Vagina (tissue), 2 donors: ENCODE measurements at regions not wholly inside any gene's neighbourhood (a gene's known extent, or its start where the extent isn't known, plus 50 kb on each side); places are given as distances from the start of the nearest gene placed in this dataset.
"Not testable (repeated sequence)": the region's sequence is repeated elsewhere in the genome, so short reads cannot be mapped to it uniquely, and the experiment has no call there.

Experiments used
- DNase-seq, 2 donors: peaks; one replicate each; pipeline ENCODE4 v3.0.0-alpha.2; 2017; ENCODE audit errors: extremely low spot score in 2 of 2
- H3K27ac ChIP-seq: fragments of 200-600 bp; sonication (generic); one replicate; pipeline ENCODE4 v1.5.1; 2019
- H3K27me3 ChIP-seq: fragments of 200-600 bp; sonication (generic); one replicate; pipeline ENCODE4 v1.5.1; 2019
- H3K36me3 ChIP-seq, 2 donors: fragments of 200-600 bp; sonication (generic); one replicate each; pipeline ENCODE4 v1.5.1; 2017 to 2019
- H3K4me1 ChIP-seq: fragments of 200-600 bp; sonication (generic); one replicate; pipeline ENCODE4 v1.5.1; 2019
- H3K4me3 ChIP-seq, 2 donors: fragments of 200-600 bp; sonication (generic); 1 replicate in 1 of 2; 2 replicates in 1 of 2; pipeline ENCODE4 v1.5.1; 2016 to 2019
- H3K9me3 ChIP-seq: fragments of 200-600 bp; sonication (generic); one replicate; pipeline ENCODE4 v1.5.1; 2019
- CTCF ChIP-seq, 3 experiments: fragments of 450-650 bp in 2 of 3; fragments of 200-600 bp in 1 of 3; sonication (generic) in 1 of 3; IDR thresholded peaks; one replicate each; pipeline ENCODE4 v1.5.1; 2017 to 2019; ENCODE audit warnings: antibody characterized with exemption in 3 of 3, mild to moderate bottlenecking in 2 of 3, moderate library complexity in 2 of 3
- POLR2A ChIP-seq, 2 donors: fragments of 450-650 bp; IDR thresholded peaks; one replicate each; pipeline ENCODE4 v1.6.1; 2017; ENCODE audit warnings: antibody characterized with exemption in 2 of 2, mild to moderate bottlenecking in 2 of 2, moderate library complexity in 2 of 2
- POLR2AphosphoS5 ChIP-seq, 2 donors: sonication (generic); formaldehyde crosslinking; IDR thresholded peaks; one replicate each; pipeline ENCODE4 v1.9.0; 2017; ENCODE audit warnings: antibody characterized with exemption in 2 of 2, mild to moderate bottlenecking in 2 of 2, low read depth in 1 of 2; ENCODE audit not compliant: insufficient read depth in 1 of 2
- intact Hi-C: fragments of 100-400 bp; cut with DNase I; formaldehyde crosslinking; loops from one replicate; pipeline ENCODE4 v1.15.1; 2023

GRCh38 chr11:16536513-16536912 is 180.2 kb upstream of the SOX6 start:
- no peaks in the 10 kb centered on the region for H3K9me3 ChIP-seq
- DNase-seq: no peak
- TF ChIP-seq POLR2A (IDR thresholded peaks at IDR 0.05) (no peak), POLR2AphosphoS5 (IDR thresholded peaks at IDR 0.05; ENCODE audit: insufficient read depth in 1 of 2, low read depth in 1 of 2) (no peak), CTCF (IDR thresholded peaks at IDR 0.05) (no peak)
- H3K4me3 ChIP-seq: no peak overlapping the region
- H3K36me3 ChIP-seq: no peaks in the 10 kb centered on the region
- H3K27ac ChIP-seq: no peak overlapping the region
- intact Hi-C loops: no loop called here
- no peaks in the 10 kb centered on the region for H3K27me3 ChIP-seq
- H3K4me1 ChIP-seq: no peaks in the 10 kb centered on the region

DNA sequence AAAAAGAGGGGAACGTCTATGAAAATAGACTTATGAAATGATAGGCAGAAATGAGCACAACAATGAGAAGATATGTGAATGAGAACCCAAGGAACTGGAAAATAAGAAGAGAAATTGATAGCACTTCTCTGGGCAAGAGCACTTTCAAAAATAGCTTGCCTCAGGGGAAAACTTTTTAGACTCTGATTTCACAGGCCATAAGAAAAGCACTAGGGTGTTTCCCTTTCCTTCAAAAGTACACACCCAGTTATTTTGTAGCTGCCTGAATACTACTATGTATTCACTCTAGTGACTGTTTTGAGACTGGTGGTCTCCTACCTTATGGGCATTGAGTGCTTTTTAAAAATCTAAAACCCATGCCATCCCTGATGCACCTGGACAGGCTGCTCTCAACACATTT is 172.3 kb upstream of the SOX6 start:
- DNase-seq: no peak
- Histone ChIP-seq H3K9me3 (no peaks in the 10 kb centered on the region), H3K27ac (no peak overlapping the region), H3K4me3 (no peak overlapping the region), H3K4me1 (no peaks in the 10 kb centered on the region), H3K27me3 (no peaks in the 10 kb centered on the region), H3K36me3 (no peaks in the 10 kb centered on the region)
- intact Hi-C loops: no loop called here
- TF ChIP-seq POLR2AphosphoS5 (IDR thresholded peaks at IDR 0.05; ENCODE audit: insufficient read depth in 1 of 2, low read depth in 1 of 2) (no peak), POLR2A (IDR thresholded peaks at IDR 0.05) (no peak), CTCF (IDR thresholded peaks at IDR 0.05) (no peak)

DNA sequence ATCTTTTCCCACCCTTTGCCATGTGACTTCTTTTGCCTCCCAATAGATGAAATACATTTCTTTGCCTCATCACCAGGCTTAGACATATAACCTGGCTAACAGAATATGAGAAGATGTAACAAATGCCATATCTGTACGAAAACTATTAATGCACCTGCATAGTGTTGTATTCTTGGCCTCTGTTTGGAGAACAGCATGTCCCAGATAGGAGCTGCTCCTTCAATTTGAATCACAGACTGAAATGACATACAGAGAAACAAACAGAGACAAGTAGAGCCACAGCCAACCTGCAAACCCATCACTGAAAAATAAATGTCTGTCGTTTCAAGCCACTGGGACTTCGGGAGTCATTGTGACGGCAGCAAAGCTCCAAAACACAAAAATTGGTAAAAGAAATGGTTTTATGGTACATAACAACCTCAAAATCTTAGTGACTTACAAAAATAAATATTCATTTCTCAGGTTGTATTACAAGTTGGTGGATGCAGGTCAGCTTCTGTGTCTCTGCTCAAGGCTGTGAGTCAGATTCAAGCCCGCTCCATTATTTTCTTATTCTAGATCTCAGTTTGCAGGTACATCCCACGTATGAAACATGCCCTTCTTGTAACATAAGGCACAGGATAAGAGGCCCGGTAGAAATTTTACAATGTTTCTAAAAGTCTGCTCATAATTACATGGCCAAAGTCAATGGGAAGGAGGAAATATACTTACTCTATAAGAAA is 171.3 kb upstream of the SOX6 start:
- no peak for DNase-seq
- Histone ChIP-seq H3K4me3 (no peak overlapping the region), H3K27ac (no peak overlapping the region), H3K36me3 (no peaks in the 10 kb centered on the region), H3K27me3 (no peaks in the 10 kb centered on the region), H3K4me1 (no peaks in the 10 kb centered on the region), H3K9me3 (no peaks in the 10 kb centered on the region)
- TF ChIP-seq POLR2AphosphoS5 (IDR thresholded peaks at IDR 0.05; ENCODE audit: insufficient read depth in 1 of 2, low read depth in 1 of 2): no peak
- TF ChIP-seq POLR2A (IDR thresholded peaks at IDR 0.05): no peak
- no peak for TF ChIP-seq CTCF (IDR thresholded peaks at IDR 0.05)
- intact Hi-C loops: no loop called here

DNA sequence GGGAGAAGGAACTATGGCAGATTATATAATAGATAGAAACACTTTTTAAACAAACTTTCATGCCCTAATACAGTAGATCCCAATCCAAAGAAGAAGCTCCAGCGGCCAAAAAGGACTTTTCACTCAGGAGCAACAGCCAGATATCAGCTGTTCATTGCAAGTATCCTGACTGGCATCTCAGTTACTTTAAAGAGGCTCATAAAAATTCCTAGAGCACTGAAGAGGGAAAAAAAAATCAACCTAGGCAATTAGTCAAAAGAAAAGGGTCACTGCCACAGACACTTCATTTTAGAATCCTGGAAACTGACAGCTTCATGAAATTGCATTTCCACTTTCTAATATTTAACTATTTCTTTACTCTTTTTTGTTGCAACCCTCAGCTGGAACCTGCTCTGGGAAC is 170.6 kb upstream of the SOX6 start:
- no peaks in the 10 kb centered on the region for H3K4me1 ChIP-seq
- DNase-seq: no peak
- no peaks in the 10 kb centered on the region for H3K27me3 ChIP-seq
- intact Hi-C loops: no loop called here
- no peak overlapping the region for H3K4me3 ChIP-seq
- H3K27ac ChIP-seq: no peak overlapping the region
- H3K36me3 ChIP-seq: no peaks in the 10 kb centered on the region
- no peaks in the 10 kb centered on the region for H3K9me3 ChIP-seq
- no peak for TF ChIP-seq POLR2A (IDR thresholded peaks at IDR 0.05)
- no peak for TF ChIP-seq CTCF (IDR thresholded peaks at IDR 0.05)
- TF ChIP-seq POLR2AphosphoS5 (IDR thresholded peaks at IDR 0.05; ENCODE audit: insufficient read depth in 1 of 2, low read depth in 1 of 2): no peak

GRCh38 chr11:16520713-16521112 is 164.4 kb upstream of the SOX6 start:
- DNase-seq, H3K27ac ChIP-seq, H3K27me3 ChIP-seq, intact Hi-C loops, H3K9me3 ChIP-seq, H3K36me3 ChIP-seq, H3K4me1 ChIP-seq, H3K4me3 ChIP-seq: not testable (repeated sequence)
